ENCODE measurements at regions not wholly inside any gene's neighbourhood (a gene's known extent, or its start where the extent isn't known, plus 50 kb on each side); places are given as distances from the start of the nearest gene placed in this dataset.

GRCh38 chr13:48165727-48166126, 67.3 kb upstream of the ITM2B start:
- Histone ChIP-seq H3K79me1 (ENCODE audit: low read depth in 1 of 2, low read length in 2 of 2) (no peaks in the 10 kb centered on the region), H3K4me2 (ENCODE audit: low read depth, low read length) (no peak overlapping the region), H4K91ac (ENCODE audit: insufficient read depth, low read depth, low read length) (no peak overlapping the region), H4K20me1 (ENCODE audit: insufficient read depth, low read length) (no peaks in the 10 kb centered on the region), H4K8ac (ENCODE audit: low read depth in 2 of 2, low read length in 2 of 2) (no peak overlapping the region), H2AFZ (replicated peaks; ENCODE audit: low read length, poor library complexity) (no peak overlapping the region), H2AK9ac (replicated peaks; ENCODE audit: low read depth, low read length, poor library complexity) (no peak overlapping the region), H3K9ac (ENCODE audit: low read depth, low read length) (no peak overlapping the region), H2BK20ac (ENCODE audit: low read depth, low read length) (no peak overlapping the region), H3K27me3 (ENCODE audit: control insufficient read depth, insufficient read depth, low read length) (peaks cover 17% of the 10 kb centered on the region), H3K23ac (ENCODE audit: low read depth, low read length) (no peak overlapping the region), H3K36me3 (ENCODE audit: control insufficient read depth, insufficient read depth, low read length) (no peaks in the 10 kb centered on the region), H2BK120ac (ENCODE audit: low read depth, low read length) (no peak overlapping the region), H3K9me1 (ENCODE audit: insufficient read depth, low read length) (no peaks in the 10 kb centered on the region), H3K14ac (replicated peaks; ENCODE audit: low read depth, low read length) (no peak overlapping the region), H3K18ac (ENCODE audit: low read depth, low read length) (no peak overlapping the region), H4K5ac (ENCODE audit: low read depth, low read length) (no peak overlapping the region), H3K4me3 (ENCODE audit: insufficient read depth, low read depth, low read length) (no peak overlapping the region), H3K27ac (ENCODE audit: insufficient read depth, low read length) (no peak overlapping the region), H2AK5ac (ENCODE audit: low read depth, low read length) (no peak overlapping the region), H2BK15ac (ENCODE audit: low read depth, low read length) (no peak overlapping the region), H3K9me3 (ENCODE audit: control insufficient read depth, insufficient read depth, low read length) (no peaks in the 10 kb centered on the region), H2BK5ac (ENCODE audit: low read depth, low read length, poor library complexity, severe bottlenecking) (no peak overlapping the region), H3K4ac (ENCODE audit: low read depth, low read length) (no peak overlapping the region), H3K4me1 (ENCODE audit: control insufficient read depth, insufficient read depth, low read length) (no peaks in the 10 kb centered on the region), H3K56ac (ENCODE audit: extremely low read depth, insufficient read depth, low read length) (no peak overlapping the region)
- CTCF ChIA-PET, result no interaction called here
- dilution Hi-C loops (cut with HindIII; ENCODE audit: low sequenced_read_pairs, unreplicated experiment), result no loop called here
- ATAC-seq (ENCODE audit: low read depth) (no peak), DNase-seq (no peak)
- TF ChIP-seq POLR2A (IDR thresholded peaks at IDR 0.05; ENCODE audit: low read depth, low read length) (no peak), RCOR1 (IDR thresholded peaks at IDR 0.05; ENCODE audit: insufficient replicate concordance, low read length) (no peak), CTCF (conservative IDR thresholded peaks at IDR 0.05; ENCODE audit: low read depth, low read length) (no peak), USF2 (IDR thresholded peaks at IDR 0.05; ENCODE audit: low read depth, low read length) (no peak), MAFK (IDR thresholded peaks at IDR 0.05; ENCODE audit: low read depth, low read length) (no peak), ELK1 (IDR thresholded peaks at IDR 0.05; ENCODE audit: borderline replicate concordance, low read depth, low read length) (no peak), MXI1 (IDR thresholded peaks at IDR 0.05; ENCODE audit: borderline replicate concordance, low read depth, low read length) (no peak), SMC3 (IDR thresholded peaks at IDR 0.05; ENCODE audit: low read depth, low read length) (no peak), BHLHE40 (IDR thresholded peaks at IDR 0.05; ENCODE audit: low read depth, low read length) (no peak)
- BruUV-seq (replicated peaks), result no TSS peak
- in situ Hi-C loops (cut with MboI; ENCODE audit: low sequenced_read_pairs), result no loop called here
- POLR2A ChIA-PET (ENCODE audit: unreplicated experiment), result no interaction called here
- WGBS, 2 experiments (ENCODE audit: extremely low coverage in 2 of 2, insufficient read length in 1 of 2), result no CpG with 5 or more reads among the region's 1 CpG
- intact Hi-C loops (cut with micrococcal nuclease), result no loop called here

All from IMR-90 (cell line).